Heart right ventricle (tissue), 16 donors: ENCODE measurements at regions not wholly inside any gene's neighbourhood (a gene's known extent, or its start where the extent isn't known, plus 50 kb on each side); places are given as distances from the start of the nearest gene placed in this dataset.
A peak's percentile ranks its signal among the peaks of the same experiment; 100 is the strongest.

Experiments
- ATAC-seq, 8 donors: fragments of 200-7000 bp; cut with Tn5 transposase; one replicate each; pipeline ENCODE4 v1.9.1; 2020; ENCODE audit warnings: mild to moderate bottlenecking in 8 of 8, moderate library complexity in 8 of 8, moderate number of reproducible peaks in 1 of 8
- DNase-seq, 2 donors: peaks; one replicate each; pipeline ENCODE4 v3.0.0-alpha.2; 2020
- H3K27ac ChIP-seq, 10 donors: fragments of 200-600 bp; sonication (generic) in 2 of 10; one replicate each; pipeline versions ENCODE4 v1.5.0 to v1.8.0; 2020 to 2022; ENCODE audit warnings: mild to moderate bottlenecking in 3 of 10
- H3K27me3 ChIP-seq, 7 donors: fragments of 200-600 bp; one replicate each; pipeline ENCODE4 v1.8.0; 2021 to 2022; ENCODE audit warnings: mild to moderate bottlenecking in 2 of 7
- H3K36me3 ChIP-seq, 9 donors: fragments of 200-600 bp; sonication (generic) in 1 of 9; one replicate each; pipeline versions ENCODE4 v1.5.0 to v1.8.0; 2020 to 2022; ENCODE audit warnings: mild to moderate bottlenecking in 2 of 9
- H3K4me1 ChIP-seq, 9 donors: fragments of 200-600 bp; sonication (generic) in 1 of 9; one replicate each; pipeline versions ENCODE4 v1.5.0 to v1.8.0; 2020 to 2022; ENCODE audit warnings: mild to moderate bottlenecking in 4 of 9
- H3K4me3 ChIP-seq, 10 donors: fragments of 200-600 bp; sonication (generic) in 2 of 10; one replicate each; pipeline versions ENCODE4 v1.5.0 to v1.8.0; 2020 to 2022; ENCODE audit warnings: mild to moderate bottlenecking in 7 of 10, moderate library complexity in 2 of 10
- H3K9me3 ChIP-seq, 11 donors: fragments of 200-600 bp in 10 of 11; sonication (generic) in 2 of 11; one replicate each; pipeline versions ENCODE4 v1.5.0 to v1.8.0; 2013 to 2022; ENCODE audit warnings: mild to moderate bottlenecking in 2 of 11, control low read depth in 1 of 11, moderate library complexity in 1 of 11
- WGBS, 2 donors: extraction: QIAGEN DNeasy Blood & Tissue Kit; methylation state at CpG; one replicate each; pipeline ENCODE4 v1.1.7; 2013; ENCODE audit warnings: inconsistent platforms in 1 of 2; 5-methylcytosine and 5-hydroxymethylcytosine counted together
- intact Hi-C, 10 donors: fragments of 100-400 bp; cut with DNase I; formaldehyde crosslinking; loops; one replicate each; pipeline versions ENCODE4 v1.11.1 to v1.14.2; 2022
- TF ChIP-seq, protein P1 (sequence below), 9 donors: fragments of 200-600 bp; sonication (generic) in 2 of 9; IDR thresholded peaks; one replicate each; pipeline versions ENCODE4 v1.5.0 to v1.8.0; 2021 to 2022; ENCODE audit warnings: antibody characterized with exemption in 9 of 9, mild to moderate bottlenecking in 5 of 9, moderate library complexity in 1 of 9
- donor health status: Arrhythmogenic right ventricular cardiomyopathy.
- donor health status: ischemic (EF 13 %, LVEDD 7.1; RV severe dilation, severe dysfunction).
- donor health status: healthy with polysubstance abuse.
- donor health status: DM: no; HTN: yes; CAD: no.
- donor health status: DM: no; HTN: no; CAD: no.
- donor health status: ischemic (EF 25% LVEDD 6.9; RV normal size, moderate dysfunction).
- donor health status: ischemic (EF 25% LVEDD 5.7; RV mildly dilated, moderate dysfunction).
- donor health status: healthy.
- donor health status: DM: yes; HTN: yes; CAD: no.
- donor health status: Ischemic cardiomyopathy.
- donor health status: ischemic (EF 35%, LVEDD 5.7; RV mildly dilated, moderate dysfunction).
- donor health status: nonischemic (EF 11% LVEDD 7.7; RV severe dilation, severe dysfunction).
- donor health status: DM: yes; HTN: yes; CAD: no.
- donor health status: PGD.
- donor health status: ischemic (EF 29% LVEDD 5.4; RV normal size, mild dysfunction).
- donor health status: nonischemic (EF 23%, LVEDD 6.1; RV moderate dilation, normal function).

GRCh38 chr7:33761449-33762080 is 143.8 kb upstream of the BMPER start:
- DNase-seq = peak in 1 of 2 donors; percentile 18
- Histone ChIP-seq H3K27ac (no peak overlapping the region), H3K4me1 (peaks cover 0 to 9% (median 0%) of the 10 kb centered on the region in 9 donors), H3K4me3 (no peak overlapping the region), H3K9me3 (no peaks in the 10 kb centered on the region), H3K27me3 (no peaks in the 10 kb centered on the region), H3K36me3 (no peaks in the 10 kb centered on the region)
- 72 to 85% methylated on average over 7 of the region's 7 CpGs for WGBS, 2 donors
- intact Hi-C loops = loop anchor here in 2 of 10 donors (2.0 to 5.0 kb wide), 3 partner anchors 51 to 171 kb away; no protein-coding TSS in a partner anchor
- ATAC-seq = peak in 5 of 8 donors; percentile 10 to 70 (median 45)
- TF ChIP-seq, protein P1, sequence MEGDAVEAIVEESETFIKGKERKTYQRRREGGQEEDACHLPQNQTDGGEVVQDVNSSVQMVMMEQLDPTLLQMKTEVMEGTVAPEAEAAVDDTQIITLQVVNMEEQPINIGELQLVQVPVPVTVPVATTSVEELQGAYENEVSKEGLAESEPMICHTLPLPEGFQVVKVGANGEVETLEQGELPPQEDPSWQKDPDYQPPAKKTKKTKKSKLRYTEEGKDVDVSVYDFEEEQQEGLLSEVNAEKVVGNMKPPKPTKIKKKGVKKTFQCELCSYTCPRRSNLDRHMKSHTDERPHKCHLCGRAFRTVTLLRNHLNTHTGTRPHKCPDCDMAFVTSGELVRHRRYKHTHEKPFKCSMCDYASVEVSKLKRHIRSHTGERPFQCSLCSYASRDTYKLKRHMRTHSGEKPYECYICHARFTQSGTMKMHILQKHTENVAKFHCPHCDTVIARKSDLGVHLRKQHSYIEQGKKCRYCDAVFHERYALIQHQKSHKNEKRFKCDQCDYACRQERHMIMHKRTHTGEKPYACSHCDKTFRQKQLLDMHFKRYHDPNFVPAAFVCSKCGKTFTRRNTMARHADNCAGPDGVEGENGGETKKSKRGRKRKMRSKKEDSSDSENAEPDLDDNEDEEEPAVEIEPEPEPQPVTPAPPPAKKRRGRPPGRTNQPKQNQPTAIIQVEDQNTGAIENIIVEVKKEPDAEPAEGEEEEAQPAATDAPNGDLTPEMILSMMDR (IDR thresholded peaks at IDR 0.05) = no peak

- ATAC-seq = no peak
- H3K36me3 ChIP-seq = no peaks in the 10 kb centered on the region
These were observed 143.0 kb upstream of the BMPER start for GRCh38 chr7:33762151-33762910.

DNA sequence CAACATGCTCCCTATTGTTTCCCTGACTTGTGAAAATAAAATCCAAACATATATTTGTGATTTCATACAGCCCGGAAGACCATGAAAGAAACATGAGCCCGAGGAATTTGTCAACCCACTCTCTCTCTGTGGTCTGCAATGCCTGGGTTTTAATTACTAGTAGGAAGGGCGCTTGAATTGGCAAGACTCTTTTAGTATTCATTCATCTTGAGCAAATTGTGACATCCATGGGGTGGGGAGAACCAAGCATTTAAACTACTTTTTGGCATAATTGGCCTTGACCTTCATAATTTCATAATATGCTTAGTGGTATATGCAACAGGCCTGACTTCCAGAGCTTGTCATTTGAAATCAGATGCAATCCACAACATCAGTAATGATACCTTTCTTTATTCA is 142.4 kb upstream of the BMPER start:
- ATAC-seq (no peak), DNase-seq (no peak)
- Histone ChIP-seq H3K4me3 (no peak overlapping the region), H3K27ac (no peak overlapping the region), H3K36me3 (no peaks in the 10 kb centered on the region), H3K4me1 (peaks cover 0 to 4% (median 0%) of the 10 kb centered on the region in 9 donors), H3K27me3 (no peaks in the 10 kb centered on the region), H3K9me3 (no peaks in the 10 kb centered on the region)
- TF ChIP-seq, protein P1 (IDR thresholded peaks at IDR 0.05) = no peak
- intact Hi-C loops = loop anchor here in 2 of 10 donors (5.0 kb wide), 2 partner anchors 49 to 139 kb away; no protein-coding TSS in a partner anchor
- WGBS, 2 donors = 94 to 96% methylated on average over 3 of the region's 3 CpGs

More at GRCh38 chr7:33762151-33762910, 143.0 kb upstream of the BMPER start:
- intact Hi-C loops = loop anchor here in 2 of 10 donors (5.0 kb wide), 2 partner anchors 50 to 140 kb away; no protein-coding TSS in a partner anchor
- WGBS, 2 donors = 92 to 93% methylated on average over 6 of the region's 6 CpGs
- TF ChIP-seq, protein P1 (IDR thresholded peaks at IDR 0.05) = no peak
- Histone ChIP-seq H3K27ac (no peak overlapping the region), H3K27me3 (no peaks in the 10 kb centered on the region), H3K9me3 (no peaks in the 10 kb centered on the region), H3K4me3 (no peak overlapping the region), H3K4me1 (peaks cover 0 to 9% (median 0%) of the 10 kb centered on the region in 9 donors)
- no peak for DNase-seq

DNA sequence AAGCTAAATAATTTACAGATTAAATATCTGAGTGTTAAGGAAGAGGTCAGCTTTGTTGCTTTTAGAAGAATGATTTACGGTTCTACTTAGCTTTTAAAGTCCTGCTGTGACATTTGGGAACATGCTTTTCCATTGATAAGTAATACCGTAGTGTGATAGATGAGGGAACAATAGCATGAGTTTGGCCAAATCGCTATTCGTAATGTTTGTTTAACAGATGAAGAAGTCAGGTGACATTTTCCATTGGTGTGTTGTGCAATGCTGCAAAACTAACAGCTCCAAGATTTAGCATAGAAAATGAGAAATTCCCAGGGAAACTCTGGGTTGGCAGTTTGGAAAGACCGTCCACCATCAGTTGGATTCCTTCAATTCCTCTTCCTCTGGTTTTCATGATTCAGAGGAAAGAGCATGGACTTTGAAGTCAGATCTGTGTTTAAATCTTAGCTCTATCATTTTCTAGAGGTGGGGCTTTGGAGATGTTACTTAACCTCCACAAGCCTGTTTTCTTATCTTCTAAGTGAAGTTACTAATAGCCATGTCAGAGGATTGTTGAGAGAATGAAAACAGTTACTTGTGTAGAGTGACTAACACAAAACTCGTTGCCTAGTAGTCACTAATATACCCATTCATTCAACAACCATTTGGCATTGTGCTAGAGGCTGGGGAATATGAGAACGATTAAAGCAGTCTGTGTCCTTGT is 140.4 kb upstream of the BMPER start:
- Histone ChIP-seq H3K27ac (no peak overlapping the region), H3K4me3 (no peak overlapping the region), H3K36me3 (no peaks in the 10 kb centered on the region), H3K9me3 (no peaks in the 10 kb centered on the region), H3K27me3 (no peaks in the 10 kb centered on the region), H3K4me1 (peaks cover 0 to 4% (median 0%) of the 10 kb centered on the region in 9 donors)
- peak in 4 of 8 donors; percentile 46 to 53 (median 47) for ATAC-seq
- WGBS, 2 donors = 71 to 77% methylated on average over 7 of the region's 7 CpGs
- intact Hi-C loops = loop anchor here in 2 of 10 donors (5.0 kb wide), 2 partner anchors 47 to 137 kb away; no protein-coding TSS in a partner anchor
- DNase-seq = no peak
- TF ChIP-seq, protein P1 (IDR thresholded peaks at IDR 0.05) = no peak
